ENCODE measurements at regions not wholly inside any gene's neighbourhood (a gene's known extent, or its start where the extent isn't known, plus 50 kb on each side); places are given as distances from the start of the nearest gene placed in this dataset.
A peak's percentile ranks its signal among the peaks of the same experiment; 100 is the strongest.

DNA sequence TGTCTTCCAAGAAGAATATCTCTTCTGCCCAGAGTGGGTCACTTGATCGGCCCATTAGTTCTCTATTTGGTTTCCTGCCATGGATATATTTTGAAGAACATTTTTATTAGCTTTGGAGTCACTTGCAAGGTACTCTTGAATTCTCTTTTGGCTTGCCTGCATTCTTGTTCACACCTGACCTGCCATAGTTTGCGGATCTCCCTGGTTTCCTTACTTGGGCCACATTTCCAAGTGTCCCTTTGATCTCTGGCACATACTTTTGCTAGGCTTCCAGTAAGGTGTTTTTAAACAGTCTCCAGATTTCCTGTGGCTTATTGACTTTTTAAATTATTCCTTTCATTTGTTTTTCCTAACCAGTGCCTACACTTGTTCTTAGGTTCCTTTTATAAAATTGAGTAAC, 488.5 kb upstream of the MDFIC2 start:
- no peak for DNase-seq (ENCODE audit: low read depth)

DNA sequence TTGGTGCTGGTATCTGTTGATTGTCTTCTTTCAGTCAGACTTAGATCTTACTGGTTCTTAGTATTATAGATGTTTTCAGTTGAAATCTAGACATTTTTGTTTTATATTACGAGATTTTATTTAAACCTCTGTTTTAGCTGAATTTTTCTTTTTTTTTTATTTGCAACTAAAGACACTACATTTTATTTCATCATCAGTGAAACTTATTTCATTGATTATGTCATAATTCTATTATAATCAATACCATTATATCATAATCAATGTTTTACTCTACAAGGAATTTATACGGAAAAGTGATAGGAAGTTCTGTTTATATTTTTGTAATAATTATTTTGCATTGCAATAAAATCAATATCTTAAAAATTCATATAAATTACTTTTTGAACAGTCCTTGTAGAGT, 477.4 kb upstream of the MDFIC2 start:
- DNase-seq (ENCODE audit: low read depth): no peak

DNA sequence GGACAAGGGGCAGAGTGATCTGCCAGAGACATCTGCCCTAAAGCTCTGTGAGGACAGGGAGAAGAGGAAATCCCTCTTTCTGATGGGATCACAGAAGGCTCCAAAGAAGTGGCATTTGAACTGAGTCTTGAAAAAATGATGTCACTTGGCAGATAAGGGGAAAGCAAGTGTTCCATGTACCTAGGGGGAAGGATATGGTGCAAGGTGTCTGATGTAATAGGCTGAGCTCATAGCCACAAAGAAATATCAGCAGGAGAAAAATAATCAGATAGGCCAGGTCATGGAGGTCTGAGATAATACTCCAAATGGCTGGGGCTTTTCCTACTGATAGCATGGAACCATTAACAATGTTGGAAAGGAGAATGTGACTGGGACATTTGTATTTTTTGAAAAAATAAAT, 468.4 kb upstream of the MDFIC2 start:
- DNase-seq (ENCODE audit: low read depth): no peak

DNA sequence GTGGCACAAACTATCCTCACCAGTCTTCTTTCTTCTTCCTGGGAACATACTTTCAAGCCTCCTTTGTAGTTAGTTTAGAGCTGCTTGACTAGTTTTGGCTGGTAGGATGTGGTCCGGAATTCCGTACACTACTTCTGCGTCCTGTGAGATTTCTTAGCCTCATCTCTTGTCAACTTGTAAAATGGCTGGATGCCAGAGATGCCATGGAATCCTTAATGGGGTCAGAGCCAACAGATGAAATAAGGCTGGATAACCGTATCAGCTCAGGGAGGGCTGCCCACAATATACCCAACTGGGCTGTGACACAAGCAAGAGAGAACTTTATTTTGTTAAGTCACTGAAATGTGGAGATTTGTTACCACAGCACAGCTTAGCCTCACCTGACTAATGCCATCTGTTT, 466.9 kb upstream of the MDFIC2 start:
- no peak for DNase-seq (ENCODE audit: low read depth)

GRCh38 chr3:70776081-70776480, 463.6 kb upstream of the MDFIC2 start:
- DNase-seq (ENCODE audit: low read depth): no peak

- DNase-seq (ENCODE audit: low read depth): no peak
These were observed 462.8 kb upstream of the MDFIC2 start for GRCh38 chr3:70775257-70775656.

GRCh38 chr3:70774641-70775040, 462.2 kb upstream of the MDFIC2 start:
- DNase-seq (ENCODE audit: low read depth): no peak

DNA sequence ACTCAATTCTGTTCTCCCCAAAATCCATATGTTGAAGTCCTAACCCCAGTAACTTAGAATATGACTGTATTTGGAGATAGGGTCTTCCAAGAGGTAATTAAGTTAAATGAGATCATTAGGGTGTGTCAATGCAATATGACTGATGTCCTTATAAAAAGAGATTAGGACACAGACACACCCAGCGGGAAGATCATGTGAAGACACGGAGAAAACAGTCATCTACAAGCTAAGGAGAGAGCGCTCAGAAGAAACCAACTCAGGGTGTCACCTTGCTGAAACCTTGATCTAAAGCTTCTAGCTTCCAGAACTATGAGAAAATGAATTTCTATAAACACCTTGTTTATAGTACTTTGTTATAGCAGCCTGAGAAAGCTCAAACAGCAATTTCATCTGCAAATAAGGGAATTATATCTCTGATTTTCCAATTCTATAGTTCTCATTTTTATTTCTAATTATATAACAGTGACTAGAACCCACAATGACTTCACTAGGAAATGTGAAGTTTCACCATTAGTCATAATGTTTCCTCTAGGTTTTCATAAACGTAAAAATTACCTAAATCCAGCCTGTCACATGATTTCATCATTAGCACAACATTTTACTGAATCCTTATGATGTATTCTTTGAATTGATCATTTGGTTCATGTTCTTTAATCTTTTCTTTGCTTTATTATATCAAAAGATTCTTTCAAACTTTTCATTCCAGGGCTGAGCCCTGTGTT, 459.1 kb upstream of the MDFIC2 start:
- DNase-seq (ENCODE audit: low read depth): peak; percentile 18

DNA sequence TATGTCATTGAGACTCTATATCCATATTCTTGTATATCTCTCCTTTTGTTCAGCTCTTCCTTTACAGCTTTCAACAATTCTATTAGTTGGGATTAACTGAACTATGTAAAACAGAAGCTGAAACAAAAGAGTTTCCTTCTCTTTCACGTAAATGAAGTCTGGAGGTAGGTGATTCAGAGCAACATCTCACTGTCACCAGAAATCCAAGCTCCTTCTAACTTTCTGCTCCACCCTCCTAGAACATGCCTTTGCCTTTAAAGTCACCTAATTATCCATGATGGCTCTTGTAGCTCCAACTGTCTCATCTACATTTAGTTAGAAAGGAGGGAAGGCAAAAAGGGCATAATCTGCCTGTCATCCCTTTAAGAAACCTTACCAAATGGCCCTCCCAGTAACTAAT, 458.2 kb upstream of the MDFIC2 start:
- DNase-seq (ENCODE audit: low read depth): no peak

DNA sequence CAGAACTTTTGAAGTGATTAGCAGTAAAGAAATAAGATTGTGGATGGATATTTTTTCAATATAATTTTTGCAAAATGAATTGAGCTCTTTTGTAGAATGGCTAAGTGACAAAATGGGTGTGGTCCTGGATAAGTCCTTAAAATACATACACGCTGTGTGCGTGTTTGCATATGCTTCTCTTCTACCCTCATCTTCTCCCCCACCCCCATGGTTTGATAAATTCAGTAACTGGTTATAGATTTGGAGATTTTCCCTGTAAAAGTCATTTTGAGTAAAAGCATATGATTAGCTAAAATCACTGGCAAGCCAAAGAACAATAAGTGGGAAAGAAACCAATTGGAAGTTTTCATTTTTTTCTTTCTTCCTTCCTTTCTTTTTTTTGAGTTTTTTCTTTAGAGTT, 453.9 kb upstream of the MDFIC2 start:
- DNase-seq (ENCODE audit: low read depth): no peak

- DNase-seq (ENCODE audit: low read depth): no peak
These were observed 451.5 kb upstream of the MDFIC2 start for GRCh38 chr3:70763894-70764293.

- no peak for DNase-seq (ENCODE audit: low read depth)
These were observed 445.2 kb upstream of the MDFIC2 start for GRCh38 chr3:70757658-70758057.

GRCh38 chr3:70755526-70755925, 443.1 kb upstream of the MDFIC2 start:
- DNase-seq (ENCODE audit: low read depth): no peak

GRCh38 chr3:70754314-70754713, 441.9 kb upstream of the MDFIC2 start:
- DNase-seq (ENCODE audit: low read depth): no peak

- no peak for DNase-seq (ENCODE audit: low read depth)
These were observed 441.1 kb upstream of the MDFIC2 start for GRCh38 chr3:70753572-70753971.

DNA sequence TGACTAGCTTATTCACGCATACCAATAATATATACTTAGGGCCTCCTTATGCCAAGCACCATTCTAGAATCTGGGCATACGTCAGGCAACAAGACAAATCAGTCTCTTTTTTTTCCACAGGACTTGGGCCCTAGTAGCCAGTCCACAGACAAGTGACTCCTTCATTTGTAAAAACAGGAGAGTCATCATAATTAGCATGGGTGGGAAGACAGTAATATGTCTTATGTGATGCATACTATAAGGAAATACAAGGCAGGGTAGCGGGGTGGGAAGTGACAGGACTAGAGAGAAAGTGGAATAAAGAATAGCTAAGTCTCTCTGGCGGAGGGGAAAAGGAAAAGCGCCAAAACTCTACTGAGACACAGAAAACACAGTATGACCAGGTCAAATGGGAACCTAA, 439.6 kb upstream of the MDFIC2 start:
- DNase-seq (ENCODE audit: low read depth): no peak

GRCh38 chr3:70749122-70749521, 436.7 kb upstream of the MDFIC2 start:
- DNase-seq (ENCODE audit: low read depth): no peak

DNA sequence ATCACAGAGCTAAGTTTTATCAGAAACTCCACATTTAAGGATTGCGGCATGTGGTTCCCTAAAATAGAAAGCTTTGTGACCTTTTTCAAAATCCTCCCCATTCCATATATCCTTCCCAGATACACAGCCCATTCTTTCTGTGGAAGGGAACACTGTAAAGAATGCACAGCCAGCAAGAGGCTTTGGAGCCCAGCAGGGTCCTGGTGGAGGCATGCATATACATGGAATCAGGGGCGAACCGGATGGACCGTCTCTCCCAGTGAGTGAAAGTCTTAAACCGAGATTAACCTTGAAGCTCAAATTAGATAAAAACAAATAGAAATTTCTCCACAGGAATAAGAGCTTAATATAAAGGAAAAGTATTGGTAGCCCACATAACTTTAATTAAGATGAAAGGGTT, 436.2 kb upstream of the MDFIC2 start:
- DNase-seq (ENCODE audit: low read depth): no peak

- DNase-seq (ENCODE audit: low read depth): no peak
These were observed 435.4 kb upstream of the MDFIC2 start for GRCh38 chr3:70747847-70748246.

- DNase-seq (ENCODE audit: low read depth): no peak
These were observed 432.1 kb upstream of the MDFIC2 start for GRCh38 chr3:70744536-70744935.

- no peak for DNase-seq (ENCODE audit: low read depth)
These were observed 431.3 kb upstream of the MDFIC2 start for GRCh38 chr3:70743754-70744153.

GRCh38 chr3:70742081-70742480, 429.6 kb upstream of the MDFIC2 start:
- DNase-seq (ENCODE audit: low read depth): no peak

DNA sequence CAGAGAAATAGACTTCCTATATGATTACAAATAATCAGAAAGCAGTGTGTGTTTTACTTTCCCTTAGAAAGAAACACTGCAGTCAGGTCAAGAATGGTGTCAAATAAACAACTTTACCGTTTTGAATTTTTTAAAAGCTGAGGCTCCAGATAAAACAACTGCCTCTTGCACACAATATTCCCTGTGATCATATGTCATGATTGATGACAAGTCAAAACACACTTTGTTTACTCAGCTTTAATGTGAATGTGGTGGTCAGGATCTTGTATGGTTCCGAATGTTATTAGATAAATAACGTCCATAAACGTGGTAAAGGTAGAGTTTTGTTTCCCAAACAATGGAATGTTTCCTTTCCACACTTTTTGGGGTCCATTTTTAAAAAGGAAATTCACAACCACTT, 428.4 kb upstream of the MDFIC2 start:
- no peak for DNase-seq (ENCODE audit: low read depth)

GRCh38 chr3:70740071-70740470, 427.6 kb upstream of the MDFIC2 start:
- DNase-seq (ENCODE audit: low read depth): no peak

GRCh38 chr3:70738291-70738681, 425.8 kb upstream of the MDFIC2 start:
- DNase-seq (ENCODE audit: low read depth): no peak

Measured in non-pigmented ciliary epithelial cell (primary cell).